ENCODE measurements at regions not wholly inside any gene's neighbourhood (a gene's known extent, or its start where the extent isn't known, plus 50 kb on each side); places are given as distances from the start of the nearest gene placed in this dataset.

- TF ChIP-seq ZNF532 (CRISPR knock-in tag; IDR thresholded peaks at IDR 0.05; ENCODE audit: borderline replicate concordance) (no peak), HMGA2 (CRISPR knock-in tag; IDR thresholded peaks at IDR 0.05) (no peak), TEAD4 (CRISPR knock-in tag; IDR thresholded peaks at IDR 0.05) (no peak), ZNF281 (CRISPR knock-in tag; IDR thresholded peaks at IDR 0.05) (no peak), ZSCAN18 (CRISPR knock-in tag; IDR thresholded peaks at IDR 0.05) (no peak), CTCF (IDR thresholded peaks at IDR 0.05) (no peak), PRDM15 (CRISPR knock-in tag; IDR thresholded peaks at IDR 0.05) (no peak), SOX15 (CRISPR knock-in tag; IDR thresholded peaks at IDR 0.05) (no peak), SMAD3 (CRISPR knock-in tag; IDR thresholded peaks at IDR 0.05; ENCODE audit: borderline replicate concordance) (no peak), E2F4 (CRISPR knock-in tag; IDR thresholded peaks at IDR 0.05; ENCODE audit: borderline replicate concordance, low read depth) (no peak)
Measured at GRCh38 chr6:85191656-85192055, 258.2 kb upstream of the NT5E start (continued).

All from WTC11 (cell line).